ENCODE measurements at regions not wholly inside any gene's neighbourhood (a gene's known extent, or its start where the extent isn't known, plus 50 kb on each side); places are given as distances from the start of the nearest gene placed in this dataset.

- peaks cover 41% of the 10 kb centered on the region for H3K9me3 ChIP-seq
- DNase-seq, result no peak
- ATAC-seq, result no peak
- intact Hi-C loops (cut with DNase I, micrococcal nuclease), result no loop called here
- TF ChIP-seq CTCF (IDR thresholded peaks at IDR 0.05), result no peak
- H3K4me1 ChIP-seq (ENCODE audit: low read depth), result no peaks in the 10 kb centered on the region
- H3K36me3 ChIP-seq (ENCODE audit: low read depth), result no peaks in the 10 kb centered on the region
- no peak overlapping the region for H3K4me3 ChIP-seq
Observed at GRCh38 chr13:47232516-47232915, 335.7 kb upstream of the HTR2A start.

DNA sequence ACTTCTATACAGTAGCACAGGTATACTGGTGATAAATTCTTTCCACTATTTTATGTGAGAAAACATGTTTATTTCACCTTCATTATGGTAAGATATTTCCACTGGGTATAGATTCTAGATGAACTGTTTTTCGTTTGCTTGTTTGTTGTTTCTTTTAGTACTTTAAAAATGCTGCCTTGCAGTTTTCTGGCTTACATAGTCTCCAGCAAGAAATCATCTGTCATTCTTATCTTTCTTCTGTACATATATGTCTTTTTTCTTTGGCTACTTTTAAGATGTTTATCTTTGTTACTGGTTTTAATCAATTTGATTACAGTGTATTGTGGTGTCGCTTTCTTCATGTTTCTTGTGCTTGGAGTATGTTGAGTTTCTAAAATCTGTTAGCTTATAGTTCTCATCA is 333.3 kb upstream of the HTR2A start:
- ATAC-seq (no peak), DNase-seq (no peak)
- Histone ChIP-seq H3K4me1 (ENCODE audit: low read depth) (no peaks in the 10 kb centered on the region), H3K4me3 (no peak overlapping the region), H3K9me3 (peaks cover 39% of the 10 kb centered on the region), H3K36me3 (ENCODE audit: low read depth) (no peaks in the 10 kb centered on the region)
- intact Hi-C loops (cut with DNase I, micrococcal nuclease), result no loop called here
- no peak for TF ChIP-seq CTCF (IDR thresholded peaks at IDR 0.05)

GRCh38 chr13:47226516-47226915 is 329.7 kb upstream of the HTR2A start:
- H3K4me1 ChIP-seq (ENCODE audit: low read depth), result no peaks in the 10 kb centered on the region
- no peak for TF ChIP-seq CTCF (IDR thresholded peaks at IDR 0.05)
- intact Hi-C loops (cut with DNase I, micrococcal nuclease), result no loop called here
- H3K9me3 ChIP-seq, result peaks cover 23% of the 10 kb centered on the region
- no peak overlapping the region for H3K4me3 ChIP-seq
- no peak for DNase-seq
- ATAC-seq, result no peak
- H3K36me3 ChIP-seq (ENCODE audit: low read depth), result no peaks in the 10 kb centered on the region

DNA sequence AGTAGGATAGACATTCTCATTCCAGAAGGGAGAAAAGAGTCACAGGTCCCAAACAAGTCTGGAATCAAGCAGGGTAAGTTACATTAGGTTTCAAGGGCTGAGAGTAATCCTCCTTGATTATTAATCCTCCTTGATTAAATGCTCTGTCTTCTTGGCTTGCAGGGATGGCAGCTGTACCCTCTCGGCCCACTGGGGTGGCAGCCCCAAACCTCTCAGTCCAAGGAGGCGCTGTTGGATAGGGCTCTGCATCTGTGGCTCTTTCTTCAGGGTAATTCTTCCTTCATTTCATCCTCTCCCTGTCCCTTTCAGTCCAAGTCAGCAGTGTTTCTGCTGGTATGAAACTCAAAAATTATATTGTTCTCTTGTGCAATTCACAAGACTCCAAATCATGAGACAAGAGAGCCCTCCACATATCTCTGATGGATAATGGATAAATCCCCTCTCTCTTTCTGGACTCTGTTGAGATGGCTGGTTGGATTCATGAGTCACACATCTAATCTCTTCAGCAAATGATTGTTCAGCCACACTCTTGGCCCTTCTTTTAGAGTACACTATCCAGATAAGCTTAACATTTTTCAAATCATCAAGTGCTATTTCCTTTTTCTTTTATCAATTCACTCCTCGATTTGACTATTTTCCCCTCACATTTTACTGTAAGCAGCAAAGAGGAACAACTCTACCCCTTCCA is 323.7 kb upstream of the HTR2A start:
- DNase-seq (no peak), ATAC-seq (no peak)
- TF ChIP-seq CTCF (IDR thresholded peaks at IDR 0.05), result no peak
- intact Hi-C loops (cut with DNase I, micrococcal nuclease), result no loop called here
- Histone ChIP-seq H3K4me3 (no peak overlapping the region), H3K4me1 (ENCODE audit: low read depth) (no peaks in the 10 kb centered on the region), H3K9me3 (no peaks in the 10 kb centered on the region), H3K36me3 (ENCODE audit: low read depth) (no peaks in the 10 kb centered on the region)

GRCh38 chr13:47218611-47219010 is 321.8 kb upstream of the HTR2A start:
- no peak overlapping the region for H3K4me3 ChIP-seq
- TF ChIP-seq CTCF (IDR thresholded peaks at IDR 0.05), result no peak
- DNase-seq (no peak), ATAC-seq (no peak)
- intact Hi-C loops (cut with DNase I, micrococcal nuclease), result no loop called here
- no peaks in the 10 kb centered on the region for H3K9me3 ChIP-seq
- H3K36me3 ChIP-seq (ENCODE audit: low read depth), result no peaks in the 10 kb centered on the region
- H3K4me1 ChIP-seq (ENCODE audit: low read depth), result no peaks in the 10 kb centered on the region
